ENCODE measurements at regions not wholly inside any gene's neighbourhood (a gene's known extent, or its start where the extent isn't known, plus 50 kb on each side); places are given as distances from the start of the nearest gene placed in this dataset.
"Not testable (repeated sequence)": the region's sequence is repeated elsewhere in the genome, so short reads cannot be mapped to it uniquely, and the experiment has no call there.

DNA sequence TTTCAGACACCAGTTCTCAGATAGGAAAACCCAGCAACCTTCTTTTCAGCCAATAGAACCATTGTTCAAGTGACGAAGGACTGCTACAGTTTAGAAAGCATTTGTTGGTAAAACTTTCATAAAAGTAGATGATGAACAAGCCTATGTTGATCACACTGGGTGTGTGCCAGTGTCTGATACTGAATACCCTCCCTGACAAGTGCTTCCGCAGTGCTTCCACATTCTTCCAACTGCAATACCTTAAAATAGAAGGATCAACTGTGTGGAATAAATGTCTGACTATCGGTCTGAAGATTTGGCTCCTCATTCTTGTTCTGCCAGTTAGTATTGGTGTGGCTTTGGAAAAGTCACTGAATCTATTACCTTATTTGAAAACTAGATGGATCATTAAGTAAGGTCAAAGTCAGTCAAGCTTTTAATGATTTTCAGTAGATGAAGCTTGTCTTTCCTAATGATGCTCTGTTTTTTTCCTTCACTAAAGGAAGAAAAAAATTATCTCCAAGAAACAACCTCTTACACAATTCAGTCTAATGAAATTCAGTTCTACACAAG is 479.4 kb upstream of the CBLB start:
- DNase-seq, result peak; percentile 69

DNA sequence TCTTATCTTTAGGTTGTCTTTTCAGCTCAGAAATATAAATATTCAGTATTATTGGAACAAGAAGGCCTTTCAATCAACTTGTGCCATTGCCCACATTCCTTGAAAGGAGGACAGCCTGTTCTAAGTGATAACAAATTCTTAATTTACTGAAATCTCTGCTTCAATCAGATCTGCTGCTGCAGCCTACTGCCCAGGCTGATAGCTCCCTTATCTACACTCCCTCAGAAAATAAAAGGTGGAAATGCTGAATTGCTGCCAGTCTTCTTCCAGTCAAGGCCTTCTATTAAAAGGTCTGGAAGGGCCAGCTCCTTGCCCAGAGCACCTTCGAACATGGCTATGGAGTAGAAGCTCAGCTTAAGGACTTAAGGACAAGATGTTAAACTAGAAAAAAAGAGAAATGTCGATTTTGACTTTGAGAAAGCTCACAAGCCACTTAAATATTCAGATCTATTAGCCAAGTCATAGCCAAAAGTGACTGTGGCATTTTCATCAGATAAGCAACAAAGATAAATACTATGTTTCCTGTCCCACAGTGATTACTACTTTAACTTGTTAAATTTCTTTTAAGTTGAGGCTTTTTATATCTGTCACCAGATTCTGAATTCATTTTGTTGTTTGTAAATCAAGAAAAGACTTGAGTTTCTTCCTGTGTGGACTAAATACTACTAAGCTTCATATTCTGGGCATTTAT is 480.5 kb upstream of the CBLB start:
- no peak for DNase-seq

DNA sequence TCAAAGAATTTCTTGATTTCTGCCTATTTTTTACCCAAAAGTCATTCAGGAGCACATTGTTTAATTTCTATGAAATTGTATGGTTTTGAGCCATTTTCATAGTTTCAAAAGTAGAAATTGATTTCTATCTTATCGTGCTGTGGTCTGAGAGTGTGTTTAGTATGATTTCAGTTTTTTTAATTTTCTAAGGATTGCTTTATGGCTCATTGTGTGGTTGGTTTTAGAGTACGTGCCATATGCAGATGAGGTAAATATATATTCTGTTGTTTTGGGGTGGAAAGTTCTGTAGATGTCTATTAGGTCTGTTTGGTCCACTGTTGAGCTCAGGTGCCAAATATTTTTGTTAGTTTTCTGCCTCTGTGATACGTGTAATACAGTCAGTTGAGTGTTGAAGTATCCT is 487.1 kb upstream of the CBLB start:
- DNase-seq, result no peak

DNA sequence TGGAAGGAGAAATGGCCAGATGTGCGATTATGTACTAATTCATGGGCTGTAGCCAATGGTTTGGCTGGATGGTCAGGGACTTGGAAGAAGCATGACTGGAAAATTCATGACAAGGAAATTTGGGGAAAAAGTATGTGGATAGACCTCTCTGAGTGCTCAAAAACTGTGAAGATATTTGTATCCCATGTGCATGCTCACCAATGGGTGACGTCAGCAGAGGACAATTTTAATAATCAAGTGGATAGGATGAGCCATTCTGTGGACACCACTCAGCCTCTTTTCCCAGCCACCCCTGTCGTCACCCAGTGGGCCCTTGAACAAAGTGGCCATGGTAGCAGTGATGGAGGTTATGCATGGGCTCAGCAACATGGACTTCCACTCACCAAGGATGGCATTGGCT is 490.9 kb upstream of the CBLB start:
- DNase-seq, result no peak

DNA sequence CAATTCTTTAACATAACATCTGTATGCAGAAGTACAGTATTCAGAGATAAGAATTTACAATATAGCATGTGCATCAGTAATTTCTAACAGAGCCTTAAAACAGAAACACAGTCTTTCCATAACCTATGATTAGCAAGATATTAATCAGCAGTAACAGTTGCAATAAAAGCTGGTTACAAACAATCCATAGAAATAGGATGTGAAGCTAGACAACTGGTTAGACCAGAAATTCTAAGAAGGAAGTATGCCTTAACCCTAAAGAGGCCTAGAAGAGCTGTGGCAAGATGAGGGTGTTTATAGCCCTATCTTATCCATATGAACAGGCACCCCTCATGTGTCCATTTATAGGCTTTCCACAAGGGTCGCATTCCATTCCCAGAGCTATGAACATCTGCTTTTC is 492.1 kb upstream of the CBLB start:
- not testable (repeated sequence) for DNase-seq

DNA sequence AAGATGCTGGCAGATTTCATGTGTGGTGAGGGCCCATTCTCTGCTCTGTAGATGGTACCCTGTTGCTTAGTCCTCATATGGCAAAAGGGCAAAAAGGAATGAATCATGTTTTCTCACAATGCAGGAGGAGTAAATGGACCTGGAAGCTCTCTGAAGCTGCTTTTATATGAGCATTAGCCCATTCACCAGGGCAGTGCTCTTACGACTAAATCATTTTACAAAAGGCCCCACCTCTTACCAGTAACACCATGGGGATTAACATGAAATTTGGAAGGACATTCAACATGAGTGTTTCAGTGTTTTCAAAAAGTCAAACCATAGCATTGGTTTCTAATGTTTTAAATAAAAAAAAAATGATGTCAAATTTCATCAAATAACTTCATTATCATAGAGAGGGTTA is 495.7 kb upstream of the CBLB start:
- no peak for DNase-seq

DNA sequence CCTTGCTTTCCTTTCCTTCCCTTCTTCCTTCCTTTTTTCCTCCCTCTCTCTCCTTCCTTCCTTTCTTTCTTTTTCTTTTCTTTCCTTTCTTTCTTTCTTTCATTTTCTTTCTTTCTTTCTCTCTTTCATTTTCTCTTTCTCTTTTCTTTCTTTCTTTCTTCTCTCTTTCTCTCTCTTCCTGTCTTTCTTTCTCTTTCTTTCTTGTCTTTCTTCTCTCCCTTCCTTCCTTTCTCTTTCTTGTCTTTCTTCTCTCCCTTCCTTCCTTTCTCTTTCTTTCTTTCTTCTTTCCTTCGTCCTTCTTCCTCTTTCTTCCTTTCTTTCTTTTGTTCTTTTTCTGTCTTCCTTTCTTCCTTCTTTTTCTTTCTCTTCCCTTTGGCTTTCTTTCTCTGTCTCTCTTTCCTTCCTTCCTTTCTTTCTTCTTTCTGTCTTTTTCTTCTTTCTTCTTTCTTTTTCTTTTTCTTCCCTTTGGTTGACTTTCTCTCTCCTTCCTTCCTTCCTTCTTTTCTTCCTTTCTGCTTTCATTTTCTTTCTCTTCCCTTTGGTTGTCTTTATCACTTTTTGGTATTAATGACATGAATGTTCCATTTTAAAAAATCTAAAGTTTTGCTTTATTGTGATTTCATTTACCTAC is 496.4 kb upstream of the CBLB start:
- DNase-seq, result no peak

DNA sequence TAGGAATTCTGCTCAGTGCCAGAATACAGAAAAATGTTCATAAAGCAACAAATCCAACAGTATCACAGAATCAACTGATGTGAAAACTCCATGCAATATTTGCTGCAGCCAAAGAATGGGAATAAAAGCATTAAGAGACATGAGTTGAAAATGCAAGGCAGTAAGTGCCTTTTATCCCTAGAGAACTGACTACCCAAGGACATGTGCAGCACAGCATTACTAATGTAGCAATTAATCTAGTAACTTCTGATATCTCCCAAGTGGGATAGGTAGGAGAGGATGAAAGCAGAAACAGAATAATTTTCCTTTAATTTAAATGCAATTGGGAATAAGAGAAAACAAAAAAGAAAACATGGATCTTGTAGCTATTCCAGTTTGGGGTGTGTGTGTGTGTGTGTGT is 497.5 kb upstream of the CBLB start:
- DNase-seq, result no peak

DNA sequence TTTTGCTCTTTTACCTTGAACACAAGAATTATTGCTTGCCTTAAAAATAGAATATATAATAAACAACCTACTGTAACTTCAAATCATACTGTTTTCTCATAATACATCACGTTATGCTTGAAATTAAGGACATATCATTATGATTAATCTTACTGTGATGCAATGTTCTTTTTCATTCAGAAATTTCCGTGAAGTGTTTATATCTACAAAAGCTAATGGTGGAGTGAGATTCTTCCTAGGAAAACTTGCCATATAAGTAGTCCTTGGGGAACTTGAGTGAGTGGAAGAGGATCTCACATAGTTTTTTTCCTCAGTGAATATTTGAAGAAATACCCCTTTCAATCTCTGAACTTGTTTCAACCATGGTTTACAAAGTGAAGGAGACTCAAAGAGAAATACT is 498.7 kb upstream of the CBLB start:
- no peak for DNase-seq

DNA sequence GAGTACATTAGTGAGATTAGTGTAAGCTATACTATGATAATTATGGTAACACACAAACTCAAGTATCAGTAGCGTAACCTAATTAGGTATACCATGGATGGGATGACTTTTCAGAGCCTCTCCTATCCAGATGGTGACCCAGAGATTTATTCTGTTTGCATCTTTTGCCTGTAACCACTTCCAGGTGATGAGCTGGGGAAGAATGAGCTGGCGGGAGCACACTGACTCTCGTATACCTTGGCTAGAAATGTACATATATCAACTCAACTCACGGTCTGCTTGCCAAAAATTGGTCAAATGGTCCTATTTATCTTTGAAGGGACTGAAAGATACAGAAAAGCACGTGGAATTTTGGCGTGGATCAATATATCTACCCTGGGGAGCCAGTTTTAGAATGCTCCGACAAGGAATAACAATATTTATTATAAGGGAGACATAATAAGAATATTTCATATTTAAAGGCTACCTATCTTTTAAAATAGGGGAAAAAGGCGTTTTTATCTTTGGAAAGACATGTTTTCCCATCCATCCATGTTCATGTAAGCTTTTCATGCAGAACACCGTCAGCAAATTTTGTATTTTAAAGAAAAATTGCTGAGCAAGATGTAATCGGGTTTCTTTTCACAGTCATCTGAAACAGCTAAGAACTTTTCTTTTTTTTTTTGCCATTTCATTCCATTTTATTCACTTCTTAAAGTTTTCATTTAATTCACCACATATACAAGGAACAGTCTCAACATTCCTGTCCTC is 502.6 kb upstream of the CBLB start:
- DNase-seq, result no peak

DNA sequence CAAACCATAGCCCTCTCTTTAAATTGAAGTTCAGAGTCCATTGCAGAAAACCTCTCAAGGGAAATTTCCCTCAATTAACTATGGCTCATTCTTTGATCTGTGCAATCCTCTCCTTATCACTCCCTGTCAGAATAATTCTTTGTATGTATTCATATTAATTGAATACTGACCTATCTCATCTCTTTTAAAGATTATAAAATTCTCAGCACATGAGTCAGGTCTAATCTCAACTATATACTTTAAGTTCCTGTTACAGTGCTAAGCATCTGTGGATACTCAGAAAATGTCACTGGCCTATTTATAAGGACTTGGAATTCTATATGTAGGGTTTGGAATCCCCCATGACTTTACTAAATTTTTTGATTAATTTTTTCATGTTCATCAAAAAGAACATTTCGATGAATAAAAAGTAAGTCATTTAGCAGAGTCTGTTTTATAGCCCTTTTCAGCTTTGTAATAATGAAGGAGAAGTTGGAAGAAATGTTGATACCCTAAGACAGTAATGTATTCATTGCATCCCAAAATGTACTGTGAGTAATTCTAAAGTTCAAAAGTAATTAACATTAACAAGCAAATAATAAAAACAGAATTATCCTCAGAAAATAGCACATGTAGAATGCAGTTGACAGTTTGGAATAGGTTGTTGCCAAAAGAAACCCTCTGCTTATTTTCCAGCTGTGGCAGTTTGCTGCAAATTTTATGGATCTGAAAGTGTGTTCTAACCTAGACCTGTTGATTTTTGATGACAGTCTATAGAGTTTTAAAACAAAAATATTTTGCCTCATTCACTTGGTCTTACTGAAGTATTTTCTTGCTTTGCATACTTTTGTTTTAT is 503.4 kb upstream of the CBLB start:
- no peak for DNase-seq

DNA sequence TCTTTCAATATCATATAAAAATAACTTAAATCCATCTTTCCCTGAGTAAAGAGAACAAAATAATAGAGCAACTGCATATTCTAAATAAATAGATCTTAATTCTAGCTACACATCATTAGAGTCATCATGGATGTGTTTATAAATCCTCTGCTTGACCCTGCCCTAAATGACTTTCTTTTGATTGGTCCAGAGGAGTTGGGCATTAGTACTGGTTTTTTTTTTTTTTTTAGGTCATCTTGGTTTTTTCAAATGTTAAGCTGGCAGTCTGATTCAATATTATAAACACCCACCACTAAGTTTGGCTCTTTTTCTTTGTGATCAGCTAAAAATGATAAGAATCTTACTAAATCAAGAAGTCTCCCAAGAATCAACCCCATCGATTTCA is 504.0 kb upstream of the CBLB start:
- no peak for DNase-seq

DNA sequence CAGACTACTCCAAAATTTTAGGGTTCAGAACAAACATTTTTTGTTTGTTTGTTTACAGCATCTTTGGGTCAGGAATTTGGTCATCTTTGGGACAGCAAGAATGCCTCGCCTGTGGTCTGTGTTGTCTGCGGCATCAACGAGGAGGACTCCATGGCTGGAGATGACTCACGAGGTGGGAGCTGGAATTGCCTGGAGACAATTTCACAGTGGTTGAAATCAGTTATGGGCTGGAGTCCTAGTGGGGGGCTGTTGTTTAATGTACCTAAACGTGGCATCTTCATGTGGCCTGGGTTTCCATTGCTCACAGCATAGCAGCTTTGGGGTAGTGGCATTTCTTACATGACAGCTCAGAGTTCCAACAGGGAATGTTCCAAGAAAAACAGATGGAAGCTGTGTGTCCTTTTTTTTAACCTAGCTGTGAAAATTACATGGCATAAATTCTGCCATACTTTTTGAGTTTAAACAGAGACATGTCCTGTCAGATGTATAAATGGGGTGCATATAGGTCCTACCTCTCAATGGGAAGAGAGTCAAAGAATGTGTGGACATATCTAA is 507.3 kb upstream of the CBLB start:
- DNase-seq, result no peak

DNA sequence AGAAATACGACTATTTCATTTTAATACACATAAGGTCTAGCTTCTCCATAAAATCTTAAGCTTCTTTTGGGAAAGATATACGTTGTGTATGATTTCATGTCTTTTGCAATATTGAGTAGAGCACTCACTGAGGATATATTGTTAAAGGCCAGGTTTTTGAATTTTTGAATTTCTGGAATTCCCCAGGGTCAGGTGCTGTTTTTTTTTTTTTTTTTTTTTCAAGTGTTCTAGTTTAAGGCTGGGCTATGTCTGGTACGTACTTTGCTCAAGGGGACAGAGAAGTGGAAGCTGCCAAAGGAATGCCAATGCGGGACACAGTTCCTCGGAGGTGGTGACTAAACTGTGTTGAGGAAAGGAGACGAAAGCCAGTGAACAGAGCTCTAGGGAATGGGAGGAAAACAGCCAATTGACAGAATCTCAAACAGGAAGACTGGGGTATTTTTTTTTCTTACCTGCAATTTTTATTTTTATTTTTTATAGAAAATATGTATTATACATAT is 510.5 kb upstream of the CBLB start:
- no peak for DNase-seq

DNA sequence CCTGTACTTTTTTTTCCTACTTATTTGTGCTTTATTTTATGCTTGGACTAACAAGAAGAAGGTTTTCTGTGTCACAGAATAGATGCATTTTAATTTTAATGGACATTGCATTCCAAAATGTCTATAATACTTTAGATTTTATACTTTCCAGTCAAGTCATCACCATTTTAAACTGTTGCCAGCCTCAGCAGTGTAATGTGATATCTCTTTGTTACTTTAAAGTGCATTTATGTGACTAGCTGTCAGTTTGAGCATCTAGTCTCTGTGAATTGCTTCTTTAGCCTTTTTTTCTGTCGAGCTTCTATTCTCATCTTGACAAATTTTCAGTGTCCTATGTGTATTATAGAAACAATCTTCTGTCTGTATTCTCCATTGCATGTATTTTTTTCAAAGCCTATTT is 511.4 kb upstream of the CBLB start:
- no peak for DNase-seq

DNA sequence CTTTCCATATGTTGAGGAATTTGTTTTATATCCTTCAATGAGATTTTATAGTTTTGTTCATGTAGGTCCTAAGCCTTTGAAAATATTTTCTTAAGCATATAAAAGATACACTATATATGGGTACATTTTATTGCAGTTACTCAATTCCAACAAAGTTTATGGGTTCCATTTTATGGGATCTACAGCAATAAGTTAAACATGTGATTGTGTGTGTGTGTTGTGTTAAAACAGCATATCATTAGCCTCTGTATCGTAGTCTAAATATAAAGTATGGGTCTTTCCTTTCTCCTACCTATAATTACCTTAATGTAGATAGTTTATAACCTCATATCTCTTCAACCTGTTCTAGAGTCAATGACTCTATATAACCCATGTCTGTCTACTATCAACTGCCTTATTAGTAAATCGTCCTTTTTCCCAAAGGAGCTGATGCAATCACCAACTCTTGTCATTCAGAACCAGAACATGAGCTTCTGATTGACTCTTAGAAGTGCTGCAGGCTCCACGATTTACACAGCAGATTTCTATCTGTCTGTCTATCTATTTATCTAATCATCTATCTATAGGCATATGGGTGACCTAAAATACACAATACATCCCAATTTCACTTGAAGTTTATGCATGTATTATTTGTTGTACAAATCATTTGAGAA is 512.6 kb upstream of the CBLB start:
- no peak for DNase-seq

DNA sequence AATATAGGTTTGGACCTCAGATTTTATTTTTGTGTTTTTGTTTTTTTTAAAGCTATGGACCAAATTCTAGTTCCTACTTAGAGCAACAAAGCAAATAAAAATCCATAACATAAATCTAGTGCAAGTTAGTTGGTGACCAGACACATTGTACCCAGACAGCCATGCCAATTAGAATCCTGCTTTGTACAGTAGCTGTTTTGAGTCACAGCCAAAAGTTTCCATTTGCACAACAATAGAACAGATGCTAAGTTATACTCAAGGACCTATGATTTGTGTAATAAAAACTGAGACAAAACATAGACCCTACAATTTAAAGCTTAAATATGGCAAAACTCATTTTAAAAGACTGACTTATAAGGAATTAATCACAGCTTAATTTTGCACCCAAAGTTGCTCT is 513.1 kb upstream of the CBLB start:
- peak; percentile 55 for DNase-seq

DNA sequence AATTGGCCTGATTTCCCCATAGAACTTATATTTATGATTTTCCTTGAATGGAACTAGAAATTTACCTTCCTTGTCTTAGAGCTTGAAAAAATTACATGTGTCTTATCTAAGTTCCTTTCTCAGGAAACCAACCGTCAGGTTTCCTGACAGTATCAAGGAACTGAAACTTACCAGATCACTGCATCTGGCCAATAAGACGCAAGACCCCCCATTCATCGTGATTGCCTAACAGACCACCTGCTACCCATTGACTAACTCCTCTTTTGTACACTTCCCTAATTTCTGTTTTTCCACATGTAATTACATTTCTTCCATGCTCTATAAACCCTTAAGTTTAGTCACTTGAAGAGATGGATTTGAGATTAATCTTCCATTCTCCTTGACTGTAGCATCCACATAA is 517.2 kb upstream of the CBLB start:
- no peak for DNase-seq

DNA sequence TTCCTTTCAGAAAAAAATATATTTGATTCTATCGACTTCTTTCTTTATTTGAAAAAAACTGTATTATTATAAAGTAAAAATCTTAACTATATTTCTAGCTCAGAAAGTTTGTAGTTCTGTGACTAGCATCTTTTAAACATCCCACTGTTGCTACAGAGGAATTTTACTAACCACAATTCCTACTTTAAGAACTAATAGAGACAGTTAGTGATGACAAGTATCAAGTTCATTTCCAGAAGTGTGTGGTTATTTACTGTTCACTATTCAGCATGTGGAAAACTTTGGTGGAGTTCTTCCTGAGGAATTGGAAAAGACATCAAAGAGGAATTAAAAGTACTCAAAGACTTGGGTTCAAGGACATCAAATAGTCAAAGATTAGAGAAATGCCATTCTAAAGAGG is 524.1 kb upstream of the CBLB start:
- DNase-seq, result no peak

DNA sequence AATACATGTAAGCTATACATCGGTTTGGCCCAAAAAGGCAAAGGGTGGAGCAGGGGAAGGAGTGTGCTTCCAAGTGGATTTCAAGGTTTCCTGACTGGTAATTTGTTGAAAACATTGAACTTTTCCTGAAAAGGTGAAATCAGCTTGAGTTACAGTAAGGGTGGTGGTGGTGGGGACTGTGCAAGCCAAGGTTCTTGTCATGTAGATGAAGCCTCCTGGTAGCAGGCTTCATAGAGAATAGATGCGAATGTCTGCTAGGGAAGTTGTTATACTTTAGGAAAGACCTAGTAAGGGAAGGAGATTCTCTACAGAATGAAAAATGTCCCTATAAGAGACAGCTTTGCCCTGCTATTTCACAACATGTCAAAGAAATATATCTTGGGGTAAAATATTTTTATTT is 528.2 kb upstream of the CBLB start:
- no peak for DNase-seq

DNA sequence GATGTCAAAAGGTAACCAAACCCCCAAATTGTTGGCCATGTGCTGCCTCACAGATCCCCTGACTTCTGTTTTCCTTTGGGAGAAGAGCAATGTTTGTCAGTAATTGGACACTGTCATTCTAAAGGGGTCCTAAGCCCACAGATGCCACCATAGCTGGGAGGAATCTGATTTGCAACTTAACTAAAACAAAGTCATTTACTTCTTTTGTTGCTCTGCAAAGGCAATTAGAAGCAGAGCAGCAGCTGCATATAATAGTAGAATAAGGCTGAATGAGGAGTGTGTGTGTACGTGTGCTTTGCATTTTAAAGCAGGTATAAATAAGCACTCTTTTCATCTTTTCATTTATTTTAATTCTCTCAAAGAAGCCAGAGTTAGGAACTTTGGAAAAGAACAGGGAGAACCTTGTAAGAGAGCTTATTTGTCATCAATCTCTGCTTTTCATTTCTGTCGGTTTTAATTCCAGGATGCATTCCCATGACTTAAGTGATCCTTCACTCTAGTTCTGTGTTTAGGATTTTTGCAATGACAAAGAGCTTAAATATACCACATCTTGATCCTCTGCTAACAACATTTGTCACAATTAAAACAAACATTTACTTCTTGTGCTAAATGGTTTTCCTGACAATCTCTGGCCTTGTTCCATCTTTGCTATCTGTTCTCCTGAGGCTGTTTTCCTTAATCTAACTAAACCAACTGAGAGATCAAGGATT is 530.2 kb upstream of the CBLB start:
- peak; percentile 22 for DNase-seq
